KBM-7 (cell line): ENCODE measurements at regions not wholly inside any gene's neighbourhood (a gene's known extent, or its start where the extent isn't known, plus 50 kb on each side); places are given as distances from the start of the nearest gene placed in this dataset.
"Not testable (repeated sequence)": the region's sequence is repeated elsewhere in the genome, so short reads cannot be mapped to it uniquely, and the experiment has no call there.

Experiments used
- DNase-seq: peaks from one replicate; pipeline ENCODE4 v3.0.0-alpha.2; 2015
- in situ Hi-C: fragments of 300-500 bp; cut with MboI; formaldehyde crosslinking; loops from 2 replicates; pipeline ENCODE4 v1.14.3; 2020; ENCODE audit warnings: low sequenced_read_pairs, low pct_unique_long_range_greater_than_20kb, mixed read lengths

GRCh38 chr1:80539298-80539697 lies 1261.4 kb upstream of the ADGRL2 start:
- in situ Hi-C loops, DNase-seq: not testable (repeated sequence)

GRCh38 chr1:80536461-80536860 lies 1264.3 kb upstream of the ADGRL2 start:
- in situ Hi-C loops, result no loop called here

DNA sequence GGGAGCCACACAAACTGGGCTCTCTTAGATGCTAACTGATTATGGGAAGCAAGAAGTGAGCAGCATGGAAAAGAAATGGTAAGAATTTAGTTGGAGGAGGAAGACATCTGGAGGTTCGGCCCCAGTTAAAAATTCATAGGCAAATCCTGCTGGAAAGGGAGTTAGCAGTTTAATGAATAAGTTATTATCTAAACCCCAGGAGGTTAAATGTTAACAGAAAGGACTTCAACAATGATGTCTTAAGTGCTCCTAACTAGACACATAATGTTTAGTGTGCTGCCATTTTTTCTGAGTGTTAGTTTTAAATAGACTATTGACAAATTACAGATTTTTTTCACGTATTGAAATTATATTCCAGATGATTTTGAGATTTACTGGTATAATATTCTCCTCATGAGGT lies 1265.3 kb upstream of the ADGRL2 start:
- in situ Hi-C loops, result no loop called here
- DNase-seq, result no peak

More at GRCh38 chr1:80536461-80536860, 1264.3 kb upstream of the ADGRL2 start:
- no peak for DNase-seq

GRCh38 chr1:80534606-80535360 lies 1266.0 kb upstream of the ADGRL2 start:
- DNase-seq, result no peak
- in situ Hi-C loops, result no loop called here

- in situ Hi-C loops, result no loop called here
- no peak for DNase-seq
These were observed 1266.9 kb upstream of the ADGRL2 start for GRCh38 chr1:80533775-80534334.

DNA sequence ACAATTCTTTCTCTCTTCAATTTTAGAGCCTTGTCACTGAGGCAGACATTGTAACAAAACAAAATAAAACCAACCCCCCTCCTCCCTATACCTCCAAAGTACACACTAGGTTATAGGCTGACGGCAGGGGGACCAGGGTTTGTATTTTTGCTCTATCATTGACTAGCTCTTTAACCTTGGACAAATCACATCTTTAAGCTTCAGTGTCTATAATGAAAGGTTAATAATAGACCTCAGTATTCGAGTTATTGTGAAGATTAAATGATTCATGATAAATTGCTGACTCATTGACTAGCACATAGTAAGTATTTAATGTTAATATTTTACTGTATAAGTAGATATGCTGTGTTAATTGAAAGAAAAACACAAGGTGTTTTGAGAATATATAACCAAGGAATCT lies 1267.6 kb upstream of the ADGRL2 start:
- no peak for DNase-seq
- in situ Hi-C loops, result no loop called here

DNA sequence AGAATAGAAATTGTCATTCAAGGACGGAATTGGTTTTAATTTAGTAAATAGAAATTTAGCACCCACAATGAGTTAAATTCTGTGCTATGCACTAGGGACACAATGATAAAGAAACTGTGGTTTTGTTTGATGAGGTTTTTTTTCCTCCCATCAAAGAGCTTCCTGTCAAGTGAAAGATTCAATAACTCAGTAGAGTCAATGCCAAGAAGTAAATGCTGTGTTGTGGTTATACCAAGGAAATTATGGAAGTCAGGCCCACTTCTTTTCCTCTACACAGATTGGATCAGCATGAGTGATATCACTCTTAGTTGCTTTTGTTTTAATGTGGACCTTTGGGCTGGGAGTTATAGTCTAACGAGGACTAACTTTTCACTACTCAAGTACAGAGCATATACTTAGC lies 1269.6 kb upstream of the ADGRL2 start:
- no peak for DNase-seq
- in situ Hi-C loops, result no loop called here

DNA sequence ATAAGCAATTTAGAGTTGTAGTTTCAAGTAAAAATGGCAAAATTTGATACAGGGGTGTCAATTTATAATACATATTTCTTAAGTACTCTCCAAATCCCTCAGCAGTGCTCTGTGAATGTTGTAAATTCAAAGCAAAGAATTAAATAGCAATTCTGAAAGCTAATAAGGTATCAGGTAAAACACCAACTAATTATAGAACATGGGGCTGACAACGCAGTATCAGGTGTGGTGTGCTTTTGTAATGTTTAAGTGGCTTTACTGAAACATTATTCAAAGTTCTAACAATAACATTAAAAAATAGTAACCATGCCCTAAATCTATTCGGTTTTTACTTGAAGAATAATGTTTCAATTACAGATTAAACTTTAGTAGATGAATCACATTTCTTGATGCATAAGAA lies 1271.2 kb upstream of the ADGRL2 start:
- DNase-seq, result no peak
- in situ Hi-C loops, result no loop called here

DNA sequence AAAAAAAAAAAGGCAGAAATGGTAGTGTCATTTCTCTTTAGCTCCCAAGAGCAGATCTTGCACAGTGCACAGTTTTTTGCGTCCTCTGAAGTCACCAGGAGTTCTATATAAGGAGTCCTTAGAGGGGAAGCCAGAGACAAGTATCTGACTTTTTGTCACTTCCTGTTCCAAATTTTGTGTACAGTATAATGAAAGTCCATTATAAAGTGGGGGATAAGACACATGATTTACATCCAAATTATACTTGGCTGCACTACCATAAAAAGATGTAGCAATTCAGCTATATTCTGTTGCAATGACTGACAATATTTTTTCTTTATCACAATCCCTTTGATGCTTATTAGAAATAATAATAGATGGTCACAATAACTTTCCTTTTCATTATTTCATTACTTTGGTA lies 1276.9 kb upstream of the ADGRL2 start:
- no peak for DNase-seq
- in situ Hi-C loops, result no loop called here

- in situ Hi-C loops, DNase-seq: not testable (repeated sequence)
These were observed 1277.7 kb upstream of the ADGRL2 start for GRCh38 chr1:80523071-80523470.

- in situ Hi-C loops, result no loop called here
- no peak for DNase-seq
These were observed 1279.8 kb upstream of the ADGRL2 start for GRCh38 chr1:80520949-80521348.

DNA sequence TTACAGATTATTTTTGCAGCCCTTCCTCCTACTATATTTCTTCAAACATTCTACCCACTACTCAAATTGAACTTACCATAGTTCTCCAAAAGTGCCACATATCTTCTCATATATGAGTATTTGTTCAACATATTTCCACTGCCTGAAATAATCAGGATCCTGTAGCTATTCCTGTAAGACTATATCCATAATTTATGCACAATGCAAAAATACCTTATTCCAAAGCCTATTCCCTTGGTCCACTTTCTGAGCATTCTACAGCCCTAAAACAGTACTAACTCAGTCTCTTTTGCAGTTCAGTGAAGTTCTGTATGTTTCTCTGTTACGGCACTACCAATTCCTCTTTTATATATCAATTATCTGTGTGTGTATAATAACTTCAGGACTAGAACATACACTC lies 1283.7 kb upstream of the ADGRL2 start:
- in situ Hi-C loops, result no loop called here
- DNase-seq, result no peak

- in situ Hi-C loops, result no loop called here
These were observed 1290.7 kb upstream of the ADGRL2 start for GRCh38 chr1:80509965-80510522.

DNA sequence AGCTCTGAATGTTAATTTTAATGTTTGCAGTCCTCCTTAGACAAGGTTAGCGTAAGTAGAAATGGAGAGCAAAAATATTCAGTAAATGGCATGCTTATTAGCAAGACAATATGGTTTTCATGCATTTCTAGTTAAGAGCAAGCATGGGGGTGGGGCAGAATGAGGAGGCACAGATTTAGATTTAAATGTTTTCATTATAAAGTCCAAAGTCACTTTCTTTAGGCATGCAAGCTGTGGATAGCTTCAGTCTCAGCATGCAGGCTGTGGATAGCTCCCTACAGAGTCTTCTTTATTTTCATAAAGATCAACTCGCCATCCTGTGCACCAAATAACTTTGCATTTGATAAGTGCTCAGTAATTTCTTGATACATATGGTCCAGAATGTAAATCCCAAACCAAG lies 1294.5 kb upstream of the ADGRL2 start:
- DNase-seq, result no peak
- in situ Hi-C loops, result no loop called here

More at GRCh38 chr1:80509965-80510522, 1290.7 kb upstream of the ADGRL2 start:
- DNase-seq, result no peak

DNA sequence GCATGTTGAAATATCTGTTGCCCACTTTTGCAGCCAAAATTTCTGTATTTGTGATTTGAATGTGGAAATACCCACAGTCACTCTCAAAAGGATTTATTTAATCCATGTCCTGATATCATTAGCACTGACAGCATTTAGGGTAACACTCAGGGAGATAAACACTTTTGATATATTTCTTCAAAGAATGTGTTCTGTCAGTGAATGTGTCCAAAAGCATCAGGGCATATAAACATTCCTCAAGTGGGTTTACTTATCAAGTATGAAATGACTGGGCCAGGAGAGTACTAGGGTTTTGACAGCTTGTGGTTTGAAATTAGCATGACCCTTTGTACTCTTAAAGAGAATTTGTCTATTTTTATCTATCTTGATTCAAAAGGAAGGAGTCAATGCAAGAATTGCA lies 1302.1 kb upstream of the ADGRL2 start:
- in situ Hi-C loops, result no loop called here
- no peak for DNase-seq

DNA sequence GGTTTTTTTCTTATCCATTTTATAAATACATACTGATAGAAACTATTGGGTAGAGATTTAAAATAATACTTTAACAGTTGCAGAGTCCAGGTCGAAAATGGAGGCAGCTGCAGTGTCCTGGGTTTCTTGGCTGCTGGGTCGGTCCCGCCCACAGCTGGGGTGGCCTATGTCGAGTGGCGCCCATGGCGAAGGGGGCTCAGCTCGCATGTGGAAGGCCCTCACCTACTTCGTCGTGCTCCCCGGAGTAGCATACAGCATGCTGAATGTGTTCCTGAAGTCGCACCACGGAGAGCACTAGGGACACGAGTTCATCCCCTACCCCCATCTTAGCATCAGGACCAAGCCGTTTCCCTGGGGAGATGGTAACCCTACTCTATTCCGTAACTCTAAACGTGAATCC lies 1304.9 kb upstream of the ADGRL2 start:
- DNase-seq, result no peak
- in situ Hi-C loops, result no loop called here

GRCh38 chr1:80472145-80472544 lies 1328.6 kb upstream of the ADGRL2 start:
- in situ Hi-C loops, result no loop called here
- no peak for DNase-seq

DNA sequence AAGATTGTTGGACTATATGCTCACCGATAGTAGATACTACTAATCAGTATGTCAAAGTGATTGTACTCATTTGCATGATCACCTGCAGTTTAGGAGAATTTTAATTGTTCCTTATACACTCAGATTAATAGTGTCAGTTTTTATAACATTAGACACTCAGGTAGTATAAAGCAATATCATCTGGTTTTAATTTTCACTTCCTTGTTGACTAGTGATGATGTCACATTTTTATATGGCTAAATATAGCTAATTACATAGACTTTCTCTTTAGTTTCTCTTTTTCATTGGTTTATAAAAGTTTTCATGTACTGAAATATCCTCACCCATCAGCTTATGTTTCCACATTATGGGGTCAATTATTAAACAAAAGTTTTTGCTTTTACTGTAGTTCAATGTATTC lies 1332.4 kb upstream of the ADGRL2 start:
- in situ Hi-C loops, result no loop called here
- DNase-seq, result no peak

DNA sequence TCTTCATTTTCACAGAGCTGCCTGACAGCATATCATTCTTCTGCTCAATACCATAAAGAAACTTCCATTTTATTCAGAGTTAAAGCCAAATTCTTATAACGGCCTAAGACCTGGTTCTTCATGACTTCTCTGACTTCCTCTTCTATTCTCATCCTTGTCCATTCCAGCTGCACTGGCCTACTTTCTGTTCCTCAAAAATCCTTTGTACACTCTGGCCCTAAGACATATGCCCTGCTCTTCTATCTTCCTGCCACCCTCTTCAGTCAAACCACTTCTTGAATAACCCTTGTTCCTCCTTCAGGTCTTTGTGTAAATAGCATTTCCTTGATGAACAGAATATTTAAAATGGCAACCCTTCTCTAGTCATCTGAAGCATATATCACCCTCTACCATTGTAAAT lies 1338.7 kb upstream of the ADGRL2 start:
- DNase-seq, result no peak
- in situ Hi-C loops, result no loop called here

GRCh38 chr1:80457409-80457808 lies 1343.3 kb upstream of the ADGRL2 start:
- in situ Hi-C loops, result no loop called here
- DNase-seq, result no peak

DNA sequence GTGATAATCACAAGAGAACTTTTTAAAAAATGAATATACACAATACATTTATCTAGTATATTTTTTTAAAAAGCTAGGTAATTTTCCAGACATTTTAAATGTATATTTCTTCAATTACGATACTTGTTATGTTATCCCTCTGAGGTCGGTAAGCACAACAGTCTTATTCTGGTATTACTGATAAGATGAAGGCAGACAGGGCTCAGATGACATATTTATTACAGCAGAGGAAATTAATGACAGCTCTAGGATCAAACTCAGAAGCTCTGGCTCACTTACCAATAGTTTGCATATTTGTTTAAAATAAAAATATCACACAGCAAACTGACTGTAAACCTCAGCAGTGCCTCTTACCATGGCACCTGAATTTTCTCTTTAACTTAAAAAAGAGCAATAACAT lies 1347.0 kb upstream of the ADGRL2 start:
- in situ Hi-C loops, result no loop called here
- DNase-seq, result no peak
